CD1c-positive myeloid dendritic cell (primary cell): ENCODE measurements at regions not wholly inside any gene's neighbourhood (a gene's known extent, or its start where the extent isn't known, plus 50 kb on each side); places are given as distances from the start of the nearest gene placed in this dataset.
"Not testable (repeated sequence)": the region's sequence is repeated elsewhere in the genome, so short reads cannot be mapped to it uniquely, and the experiment has no call there.

Experiments
- DNase-seq: peaks from one replicate; pipeline ENCODE4 v3.0.0-alpha.2; 2016; ENCODE audit errors: extremely low spot score

DNA sequence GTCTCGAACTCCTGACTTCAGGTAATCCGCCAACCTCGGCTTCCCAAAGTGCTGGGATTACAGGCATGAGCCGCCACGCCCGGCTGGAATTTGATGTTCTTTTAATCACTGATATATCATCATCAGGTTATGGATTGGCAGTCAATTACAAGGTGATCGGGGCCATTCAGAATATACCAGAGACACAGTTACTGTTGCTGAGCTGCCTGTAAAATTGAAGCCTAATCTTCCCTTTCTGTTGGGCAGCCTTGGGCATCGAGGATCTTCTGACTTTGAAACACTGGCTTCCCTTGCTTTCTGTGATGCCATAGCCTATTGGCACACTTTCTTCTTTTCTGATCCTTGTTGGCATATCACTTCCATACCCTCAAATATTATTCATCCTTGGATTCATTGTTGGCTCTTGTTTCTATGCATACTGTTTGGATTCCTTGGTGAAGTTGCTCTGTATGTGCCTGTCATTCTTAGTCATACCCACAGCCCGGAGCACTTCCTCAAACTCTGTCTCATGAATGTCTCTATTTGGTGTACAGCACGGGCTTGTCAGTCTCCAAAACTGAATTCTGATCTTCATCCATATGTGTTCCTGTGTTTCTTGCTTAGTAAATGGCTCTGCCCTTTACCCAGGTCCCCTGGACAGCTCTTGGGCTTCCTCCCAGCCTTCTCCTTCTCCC lies 85.6 kb upstream of the CRYM start:
- peak; percentile 81 for DNase-seq

DNA sequence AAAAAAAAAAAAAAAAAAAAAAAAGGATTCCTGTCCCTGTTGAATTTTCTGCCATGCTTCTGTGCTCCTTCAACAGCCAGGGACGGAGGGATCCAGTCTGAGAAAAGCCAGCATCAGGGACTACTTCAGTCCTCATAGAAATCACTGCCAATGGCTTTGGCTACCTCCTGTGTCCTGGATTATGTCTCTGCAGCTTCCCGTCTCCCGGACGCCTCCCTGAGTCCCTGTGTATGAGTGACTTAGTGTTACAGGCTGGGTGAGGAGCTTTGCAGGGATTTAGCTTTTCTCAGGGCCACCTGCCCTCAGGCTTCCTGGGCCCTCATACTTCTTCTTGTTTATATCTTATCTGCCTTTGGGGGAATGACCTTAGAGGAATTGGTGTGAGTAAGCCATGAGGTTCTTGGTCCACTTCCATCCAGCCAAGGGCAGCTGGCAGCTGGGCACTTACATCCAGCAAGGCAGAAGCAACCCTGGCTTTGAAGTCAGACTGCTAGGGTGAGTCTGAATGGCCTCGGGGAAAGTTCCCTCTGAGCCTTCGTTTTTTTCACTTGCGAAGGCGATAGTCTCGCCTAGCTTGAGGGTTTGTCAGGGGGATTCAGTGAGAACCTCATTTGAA lies 83.6 kb upstream of the CRYM start:
- not testable (repeated sequence) for DNase-seq

DNA sequence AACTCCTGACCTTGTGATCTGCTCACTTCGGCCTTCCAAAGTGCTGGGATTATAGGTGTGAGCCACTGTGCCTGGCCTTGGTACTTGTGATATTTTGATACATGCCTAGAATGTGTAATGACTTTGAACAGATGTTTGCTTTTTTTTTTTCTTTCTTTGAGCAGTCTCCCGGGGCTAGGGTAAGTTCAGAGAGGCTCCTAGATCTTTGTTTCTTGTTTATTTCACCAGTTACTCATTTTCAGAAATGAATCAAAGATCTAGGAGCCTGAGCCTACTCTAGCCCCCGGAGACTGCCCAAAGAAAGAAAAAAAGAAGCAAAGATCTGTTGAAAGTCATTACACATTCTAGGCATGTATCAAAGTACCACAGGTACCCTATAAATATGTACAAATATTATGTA lies 83.0 kb upstream of the CRYM start:
- not testable (repeated sequence) for DNase-seq

- DNase-seq: not testable (repeated sequence)
These were observed 81.4 kb upstream of the CRYM start for GRCh38 chr16:21359513-21359912.

DNA sequence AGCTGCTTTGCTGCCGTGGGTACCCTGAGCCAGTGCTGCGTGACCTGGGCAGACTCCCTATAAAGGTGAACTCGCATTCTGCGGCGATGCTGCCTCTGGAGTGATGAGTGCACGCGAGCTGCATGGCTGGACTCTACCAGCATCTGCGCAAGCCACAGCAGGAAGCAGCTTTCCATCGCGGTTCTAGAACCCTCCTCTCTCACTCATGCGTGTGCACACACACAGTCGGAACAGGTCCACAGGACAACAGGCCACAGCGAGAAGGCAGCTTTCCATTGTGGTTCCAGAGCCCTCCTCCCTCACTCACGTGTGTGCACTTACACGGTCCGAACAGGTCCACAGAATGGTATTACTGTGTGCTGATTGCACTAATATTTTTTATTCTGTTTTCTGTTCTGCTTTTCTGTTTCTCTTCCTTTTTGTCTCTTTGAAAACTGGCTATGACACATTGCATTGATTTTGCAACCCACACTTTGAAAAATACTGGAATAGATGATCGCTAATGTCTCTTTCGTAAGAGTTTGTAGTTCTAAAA lies 80.2 kb upstream of the CRYM start:
- peak; percentile 88 for DNase-seq

DNA sequence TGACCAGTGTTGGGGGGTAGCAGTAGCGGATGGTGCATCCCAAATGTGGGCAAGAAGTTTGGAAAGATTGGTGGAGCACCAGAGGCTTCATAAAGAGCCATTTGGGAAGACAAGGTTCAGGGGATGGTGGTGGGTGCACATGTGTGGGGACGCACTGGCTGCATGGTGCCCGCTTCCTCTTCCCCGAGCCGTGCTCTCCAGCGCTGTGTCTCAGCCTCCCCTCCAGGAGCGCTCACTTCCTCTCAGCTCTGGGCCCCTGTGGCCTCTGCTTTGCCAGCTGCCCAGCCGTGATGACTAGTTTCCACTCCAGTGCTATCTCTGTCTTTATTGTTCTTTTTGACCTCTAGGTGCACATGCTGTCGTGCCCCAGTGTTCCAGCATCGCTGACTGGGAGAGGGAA lies 78.2 kb upstream of the CRYM start:
- DNase-seq: peak; percentile 77

DNA sequence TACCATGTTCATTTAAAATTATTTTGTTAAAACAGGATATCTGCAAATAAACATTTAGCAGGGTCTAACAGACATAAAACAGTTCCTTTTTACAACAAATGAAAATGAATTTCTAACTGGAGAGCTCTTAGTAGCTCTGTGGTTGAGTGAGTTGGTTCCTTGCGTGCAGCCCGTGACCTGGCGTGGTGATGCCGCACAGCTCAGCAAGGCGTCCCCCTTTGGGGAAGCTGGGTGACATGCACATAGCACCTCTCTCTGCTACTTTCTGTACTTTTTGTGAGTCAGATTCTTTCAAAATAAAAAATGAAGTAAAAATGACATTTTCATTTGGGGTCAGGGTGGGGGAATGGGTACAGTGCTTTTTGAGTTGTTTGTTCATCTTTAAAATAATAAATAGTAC lies 73.3 kb upstream of the CRYM start:
- DNase-seq: not testable (repeated sequence)

DNA sequence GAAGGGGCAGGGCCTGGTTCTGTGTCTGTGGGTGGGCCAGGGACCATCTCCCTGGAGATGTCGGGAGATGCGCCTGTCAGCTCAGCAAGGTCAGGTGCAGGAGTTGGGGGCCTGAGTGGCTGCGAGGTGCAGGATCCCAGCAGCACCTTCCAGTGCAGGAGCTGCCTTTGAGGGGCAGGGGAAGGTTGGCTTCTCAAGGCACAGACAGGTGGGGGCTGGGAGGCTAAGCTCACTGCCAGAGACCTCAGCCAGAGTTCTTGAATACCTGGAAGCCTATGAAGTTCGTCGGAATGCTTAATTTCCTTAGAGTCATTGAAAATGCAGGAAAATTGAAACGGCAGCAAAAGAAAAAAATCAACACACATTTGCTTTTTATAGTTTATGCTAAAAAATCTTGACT lies 72.8 kb upstream of the CRYM start:
- not testable (repeated sequence) for DNase-seq

- not testable (repeated sequence) for DNase-seq
These were observed 71.2 kb upstream of the CRYM start for GRCh38 chr16:21349336-21349735.

GRCh38 chr16:21348815-21349214 lies 70.7 kb upstream of the CRYM start:
- not testable (repeated sequence) for DNase-seq

DNA sequence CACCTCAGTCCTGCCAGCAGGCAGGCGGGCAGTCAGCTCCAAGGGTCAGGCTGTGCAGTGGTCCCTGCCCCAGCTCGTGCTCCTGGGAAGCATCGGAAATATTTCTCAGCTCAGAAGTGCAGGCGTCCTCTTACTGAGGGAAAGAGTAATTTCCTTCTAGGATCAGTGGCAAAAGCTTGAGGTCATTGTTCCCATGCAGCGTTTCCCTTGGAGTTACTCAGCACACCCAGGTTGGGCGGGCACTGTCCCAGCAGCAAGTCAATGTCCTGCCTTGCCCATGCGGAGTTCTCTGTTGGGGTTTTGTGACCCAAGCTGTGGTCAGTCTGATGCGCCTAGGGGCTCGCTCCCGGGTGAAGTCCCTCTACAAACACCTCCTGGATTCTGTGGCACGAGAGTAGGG lies 69.4 kb upstream of the CRYM start:
- not testable (repeated sequence) for DNase-seq

- not testable (repeated sequence) for DNase-seq
These were observed 68.8 kb upstream of the CRYM start for GRCh38 chr16:21346756-21347491.

DNA sequence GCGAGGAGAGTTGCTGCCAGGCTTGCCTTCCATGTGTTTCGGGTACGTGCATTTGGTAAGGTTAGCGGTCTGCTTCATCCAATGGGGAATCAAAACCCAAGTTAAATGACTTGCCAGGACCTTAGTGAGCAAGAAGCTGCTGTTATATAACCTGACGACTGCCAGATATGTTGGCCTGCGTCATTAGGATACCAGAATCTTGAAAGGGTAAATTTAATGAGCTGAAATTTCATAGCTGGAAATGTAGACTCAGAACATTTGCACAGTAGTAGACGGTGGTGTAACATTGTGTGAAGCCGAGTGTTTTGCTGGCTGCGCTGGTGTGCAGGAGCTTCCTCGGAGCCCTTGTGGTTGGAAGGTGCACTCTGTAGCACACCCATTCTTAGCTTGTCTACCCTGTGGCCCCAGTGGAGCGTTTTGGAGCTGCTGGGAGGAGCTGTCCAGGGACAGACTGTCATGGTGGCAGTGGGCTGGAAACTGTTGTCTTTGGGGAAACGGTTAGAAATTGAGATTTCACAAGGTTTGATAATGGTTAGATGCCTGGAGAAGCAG lies 66.3 kb upstream of the CRYM start:
- not testable (repeated sequence) for DNase-seq

GRCh38 chr16:21341101-21341500 lies 63.0 kb upstream of the CRYM start:
- no peak for DNase-seq

- no peak for DNase-seq
These were observed 61.9 kb upstream of the CRYM start for GRCh38 chr16:21339941-21340340.

- DNase-seq: no peak
These were observed 61.2 kb upstream of the CRYM start for GRCh38 chr16:21339269-21339641.

GRCh38 chr16:21338537-21339268 lies 60.6 kb upstream of the CRYM start:
- DNase-seq: no peak

GRCh38 chr16:21336231-21336630 lies 58.1 kb upstream of the CRYM start:
- DNase-seq: no peak

- DNase-seq: not testable (repeated sequence)
These were observed 56.4 kb upstream of the CRYM start for GRCh38 chr16:21334188-21335146.

DNA sequence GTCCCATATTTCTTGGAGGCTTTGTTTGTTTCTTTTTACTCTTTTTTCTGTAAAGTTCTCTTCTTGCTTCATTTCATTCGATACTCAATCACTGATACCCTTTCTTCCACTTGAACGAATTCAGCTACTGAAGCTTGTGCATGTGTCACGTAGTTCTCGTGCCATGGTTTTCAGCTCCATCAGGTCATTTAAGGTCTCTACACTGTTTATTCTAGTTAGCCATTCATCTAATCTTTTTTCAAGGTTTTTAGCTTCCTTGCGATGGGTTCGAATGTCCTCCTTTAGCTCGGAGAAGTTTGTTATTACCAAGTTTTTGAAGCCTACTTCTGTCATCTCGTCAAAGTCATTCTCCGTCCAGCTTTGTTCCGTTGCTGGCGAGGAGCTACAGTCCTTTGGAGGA lies 55.6 kb upstream of the CRYM start:
- not testable (repeated sequence) for DNase-seq
